ENCODE measurements at regions not wholly inside any gene's neighbourhood (a gene's known extent, or its start where the extent isn't known, plus 50 kb on each side); places are given as distances from the start of the nearest gene placed in this dataset.

DNA sequence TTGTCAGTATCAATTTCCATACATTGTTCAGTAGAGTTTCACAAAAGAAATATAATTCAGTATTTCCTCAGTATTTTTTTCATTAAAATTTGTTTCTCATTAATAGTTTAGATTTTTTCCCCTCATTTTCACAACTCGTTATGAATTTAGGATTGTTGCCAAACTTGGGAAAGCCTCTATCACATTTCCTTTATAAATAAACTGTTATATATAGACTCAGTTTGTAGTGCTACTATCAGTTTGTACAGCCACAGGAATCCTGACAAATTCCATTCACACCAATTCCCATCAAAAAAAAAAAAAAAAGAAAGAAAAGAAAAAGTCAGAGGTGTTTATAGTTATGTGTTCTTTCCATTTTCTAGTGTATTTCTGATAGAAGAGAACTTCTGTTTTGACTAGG, 123.3 kb upstream of the DCC start:
- TF ChIP-seq ZNF347 (CRISPR knock-in tag; IDR thresholded peaks at IDR 0.05; ENCODE audit: low read depth) = no peak
- TF ChIP-seq ZNF644 (tag; IDR thresholded peaks at IDR 0.05; ENCODE audit: low read depth) = no peak
- no peak for TF ChIP-seq NONO (IDR thresholded peaks at IDR 0.05; ENCODE audit: low read depth in 2 of 2, low read length in 1 of 2)
- TF ChIP-seq, protein P1, sequence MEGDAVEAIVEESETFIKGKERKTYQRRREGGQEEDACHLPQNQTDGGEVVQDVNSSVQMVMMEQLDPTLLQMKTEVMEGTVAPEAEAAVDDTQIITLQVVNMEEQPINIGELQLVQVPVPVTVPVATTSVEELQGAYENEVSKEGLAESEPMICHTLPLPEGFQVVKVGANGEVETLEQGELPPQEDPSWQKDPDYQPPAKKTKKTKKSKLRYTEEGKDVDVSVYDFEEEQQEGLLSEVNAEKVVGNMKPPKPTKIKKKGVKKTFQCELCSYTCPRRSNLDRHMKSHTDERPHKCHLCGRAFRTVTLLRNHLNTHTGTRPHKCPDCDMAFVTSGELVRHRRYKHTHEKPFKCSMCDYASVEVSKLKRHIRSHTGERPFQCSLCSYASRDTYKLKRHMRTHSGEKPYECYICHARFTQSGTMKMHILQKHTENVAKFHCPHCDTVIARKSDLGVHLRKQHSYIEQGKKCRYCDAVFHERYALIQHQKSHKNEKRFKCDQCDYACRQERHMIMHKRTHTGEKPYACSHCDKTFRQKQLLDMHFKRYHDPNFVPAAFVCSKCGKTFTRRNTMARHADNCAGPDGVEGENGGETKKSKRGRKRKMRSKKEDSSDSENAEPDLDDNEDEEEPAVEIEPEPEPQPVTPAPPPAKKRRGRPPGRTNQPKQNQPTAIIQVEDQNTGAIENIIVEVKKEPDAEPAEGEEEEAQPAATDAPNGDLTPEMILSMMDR (IDR thresholded peaks at IDR 0.05 in 2 of 3, conservative IDR thresholded peaks at IDR 0.05 in 1 of 3; ENCODE audit: insufficient read depth in 2 of 3, low read depth in 1 of 3, low read length in 3 of 3) = no peak
- no peak for TF ChIP-seq JUNB (CRISPR knock-in tag; conservative IDR thresholded peaks at IDR 0.05)
- no peak for TF ChIP-seq EP300 (IDR thresholded peaks at IDR 0.05; ENCODE audit: low read length)
- no peak for TF ChIP-seq XRCC3 (IDR thresholded peaks at IDR 0.05)

All from K562 (cell line).